ENCODE measurements at regions not wholly inside any gene's neighbourhood (a gene's known extent, or its start where the extent isn't known, plus 50 kb on each side); places are given as distances from the start of the nearest gene placed in this dataset.

GRCh38 chr13:111953546-111954178 lies 113.3 kb upstream of the SOX1 start:
- TF ChIP-seq EGR1 (IDR thresholded peaks at IDR 0.05; ENCODE audit: borderline replicate concordance, low read depth, low read length) (no peak), CTCF (IDR thresholded peaks at IDR 0.05; ENCODE audit: control extremely low read depth in 1 of 3, insufficient read depth in 1 of 3, low read depth in 1 of 3, low read length in 3 of 3) (no peak), FOSL1 (IDR thresholded peaks at IDR 0.05; ENCODE audit: insufficient read depth, low read depth, low read length) (no peak), SRF (IDR thresholded peaks at IDR 0.05; ENCODE audit: low read depth, low read length) (no peak)
